Neural cell (in vitro differentiated cells): ENCODE measurements at regions not wholly inside any gene's neighbourhood (a gene's known extent, or its start where the extent isn't known, plus 50 kb on each side); places are given as distances from the start of the nearest gene placed in this dataset.

Experiments
- CTCF ChIP-seq: fragments of 450-650 bp; IDR thresholded peaks from 2 replicates; pipeline ENCODE4 v1.5.1; 2014; ENCODE audit warnings: antibody characterized with exemption, mild to moderate bottlenecking, moderate library complexity; ENCODE audit not compliant: poor library complexity, severe bottlenecking
- EP300 ChIP-seq: fragments of 450-650 bp; conservative IDR thresholded peaks from 2 replicates; pipeline ENCODE4 v1.6.1; 2014; ENCODE audit warnings: antibody characterized with exemption, mild to moderate bottlenecking, moderate library complexity; ENCODE audit not compliant: poor library complexity, severe bottlenecking
- EZH2 ChIP-seq: fragments of 200-600, 300-800 bp; shearing (Covaris generic), sonication (generic); IDR thresholded peaks from 2 replicates; pipeline ENCODE4 v1.6.1; 2014; ENCODE audit warnings: antibody characterized with exemption, low read length, borderline replicate concordance, mild to moderate bottlenecking; ENCODE audit not compliant: insufficient read depth, poor library complexity, severe bottlenecking
- MXI1 ChIP-seq: fragments of 450-650 bp; conservative IDR thresholded peaks from 2 replicates; pipeline ENCODE4 v1.6.1; 2014; ENCODE audit warnings: antibody characterized with exemption, mild to moderate bottlenecking; ENCODE audit not compliant: poor library complexity, severe bottlenecking
- POLR2AphosphoS5 ChIP-seq: IDR thresholded peaks from 2 replicates; pipeline ENCODE4 v1.6.1; 2012
- REST ChIP-seq: IDR thresholded peaks from 2 replicates; pipeline ENCODE4 v1.6.1; 2012; ENCODE audit warnings: borderline replicate concordance
- SMC3 ChIP-seq: fragments of 450-650 bp; conservative IDR thresholded peaks from 2 replicates; pipeline ENCODE4 v1.6.1; 2014; ENCODE audit warnings: antibody characterized with exemption, mild to moderate bottlenecking, moderate library complexity; ENCODE audit not compliant: poor library complexity
- TAF1 ChIP-seq: IDR thresholded peaks from 2 replicates; pipeline ENCODE4 v1.6.1; 2012; ENCODE audit warnings: low read depth

GRCh38 chr4:84237008-84237407, 262.1 kb downstream of the NKX6-1 start:
- TF ChIP-seq CTCF (no peak), EP300 (no peak), EZH2 (no peak), MXI1 (no peak), REST (no peak), POLR2AphosphoS5 (no peak), SMC3 (no peak), TAF1 (no peak)
